ENCODE measurements at regions not wholly inside any gene's neighbourhood (a gene's known extent, or its start where the extent isn't known, plus 50 kb on each side); places are given as distances from the start of the nearest gene placed in this dataset.

DNA sequence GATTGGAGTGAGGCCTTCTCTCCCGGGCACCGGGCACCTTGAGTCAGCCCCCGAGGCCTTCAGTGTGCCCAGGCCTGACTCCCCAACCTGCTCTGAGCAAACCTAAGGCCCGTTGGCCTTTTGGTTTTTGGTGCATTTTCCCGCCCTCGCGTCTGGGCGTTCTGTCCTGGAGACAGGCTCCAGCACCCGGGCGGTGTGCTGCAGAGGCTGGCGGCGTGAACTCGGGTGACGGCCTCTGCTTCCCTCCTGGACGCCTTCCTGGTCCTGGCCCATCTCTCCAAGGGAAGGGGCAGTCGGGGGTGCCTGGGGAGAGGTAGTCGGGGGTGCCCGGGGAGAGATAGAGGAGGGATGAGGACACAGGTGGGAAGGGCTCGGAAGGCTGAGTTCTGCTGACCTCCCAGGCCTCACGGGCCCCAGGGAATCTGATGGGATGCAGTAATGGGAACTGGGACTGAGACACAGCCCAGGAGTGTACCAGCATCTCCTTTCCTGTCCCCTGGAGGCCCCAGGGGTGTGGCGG lies 1326.4 kb downstream of the BRD1 start:
- TF ChIP-seq, protein P1, sequence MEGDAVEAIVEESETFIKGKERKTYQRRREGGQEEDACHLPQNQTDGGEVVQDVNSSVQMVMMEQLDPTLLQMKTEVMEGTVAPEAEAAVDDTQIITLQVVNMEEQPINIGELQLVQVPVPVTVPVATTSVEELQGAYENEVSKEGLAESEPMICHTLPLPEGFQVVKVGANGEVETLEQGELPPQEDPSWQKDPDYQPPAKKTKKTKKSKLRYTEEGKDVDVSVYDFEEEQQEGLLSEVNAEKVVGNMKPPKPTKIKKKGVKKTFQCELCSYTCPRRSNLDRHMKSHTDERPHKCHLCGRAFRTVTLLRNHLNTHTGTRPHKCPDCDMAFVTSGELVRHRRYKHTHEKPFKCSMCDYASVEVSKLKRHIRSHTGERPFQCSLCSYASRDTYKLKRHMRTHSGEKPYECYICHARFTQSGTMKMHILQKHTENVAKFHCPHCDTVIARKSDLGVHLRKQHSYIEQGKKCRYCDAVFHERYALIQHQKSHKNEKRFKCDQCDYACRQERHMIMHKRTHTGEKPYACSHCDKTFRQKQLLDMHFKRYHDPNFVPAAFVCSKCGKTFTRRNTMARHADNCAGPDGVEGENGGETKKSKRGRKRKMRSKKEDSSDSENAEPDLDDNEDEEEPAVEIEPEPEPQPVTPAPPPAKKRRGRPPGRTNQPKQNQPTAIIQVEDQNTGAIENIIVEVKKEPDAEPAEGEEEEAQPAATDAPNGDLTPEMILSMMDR (conservative IDR thresholded peaks at IDR 0.05; ENCODE audit: low read depth in 2 of 2): no peak
- TF ChIP-seq POLR2AphosphoS5 (IDR thresholded peaks at IDR 0.05; ENCODE audit: low read depth) (no peak), EZH2phosphoT487 (IDR thresholded peaks at IDR 0.05; ENCODE audit: unreplicated experiment) (no peak), EZH2 (IDR thresholded peaks at IDR 0.05; ENCODE audit: low read depth, unreplicated experiment) (no peak), CREB1 (CRISPR knock-in tag; IDR thresholded peaks at IDR 0.05; ENCODE audit: low read depth) (no peak), JUNB (IDR thresholded peaks at IDR 0.05; ENCODE audit: unreplicated experiment) (no peak), NANOG (IDR thresholded peaks at IDR 0.05; ENCODE audit: borderline replicate concordance) (no peak)
- TF ChIP-seq, protein P2, sequence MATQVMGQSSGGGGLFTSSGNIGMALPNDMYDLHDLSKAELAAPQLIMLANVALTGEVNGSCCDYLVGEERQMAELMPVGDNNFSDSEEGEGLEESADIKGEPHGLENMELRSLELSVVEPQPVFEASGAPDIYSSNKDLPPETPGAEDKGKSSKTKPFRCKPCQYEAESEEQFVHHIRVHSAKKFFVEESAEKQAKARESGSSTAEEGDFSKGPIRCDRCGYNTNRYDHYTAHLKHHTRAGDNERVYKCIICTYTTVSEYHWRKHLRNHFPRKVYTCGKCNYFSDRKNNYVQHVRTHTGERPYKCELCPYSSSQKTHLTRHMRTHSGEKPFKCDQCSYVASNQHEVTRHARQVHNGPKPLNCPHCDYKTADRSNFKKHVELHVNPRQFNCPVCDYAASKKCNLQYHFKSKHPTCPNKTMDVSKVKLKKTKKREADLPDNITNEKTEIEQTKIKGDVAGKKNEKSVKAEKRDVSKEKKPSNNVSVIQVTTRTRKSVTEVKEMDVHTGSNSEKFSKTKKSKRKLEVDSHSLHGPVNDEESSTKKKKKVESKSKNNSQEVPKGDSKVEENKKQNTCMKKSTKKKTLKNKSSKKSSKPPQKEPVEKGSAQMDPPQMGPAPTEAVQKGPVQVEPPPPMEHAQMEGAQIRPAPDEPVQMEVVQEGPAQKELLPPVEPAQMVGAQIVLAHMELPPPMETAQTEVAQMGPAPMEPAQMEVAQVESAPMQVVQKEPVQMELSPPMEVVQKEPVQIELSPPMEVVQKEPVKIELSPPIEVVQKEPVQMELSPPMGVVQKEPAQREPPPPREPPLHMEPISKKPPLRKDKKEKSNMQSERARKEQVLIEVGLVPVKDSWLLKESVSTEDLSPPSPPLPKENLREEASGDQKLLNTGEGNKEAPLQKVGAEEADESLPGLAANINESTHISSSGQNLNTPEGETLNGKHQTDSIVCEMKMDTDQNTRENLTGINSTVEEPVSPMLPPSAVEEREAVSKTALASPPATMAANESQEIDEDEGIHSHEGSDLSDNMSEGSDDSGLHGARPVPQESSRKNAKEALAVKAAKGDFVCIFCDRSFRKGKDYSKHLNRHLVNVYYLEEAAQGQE (IDR thresholded peaks at IDR 0.05; ENCODE audit: unreplicated experiment): no peak
- TF ChIP-seq, protein P3, sequence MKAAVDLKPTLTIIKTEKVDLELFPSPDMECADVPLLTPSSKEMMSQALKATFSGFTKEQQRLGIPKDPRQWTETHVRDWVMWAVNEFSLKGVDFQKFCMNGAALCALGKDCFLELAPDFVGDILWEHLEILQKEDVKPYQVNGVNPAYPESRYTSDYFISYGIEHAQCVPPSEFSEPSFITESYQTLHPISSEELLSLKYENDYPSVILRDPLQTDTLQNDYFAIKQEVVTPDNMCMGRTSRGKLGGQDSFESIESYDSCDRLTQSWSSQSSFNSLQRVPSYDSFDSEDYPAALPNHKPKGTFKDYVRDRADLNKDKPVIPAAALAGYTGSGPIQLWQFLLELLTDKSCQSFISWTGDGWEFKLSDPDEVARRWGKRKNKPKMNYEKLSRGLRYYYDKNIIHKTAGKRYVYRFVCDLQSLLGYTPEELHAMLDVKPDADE (IDR thresholded peaks at IDR 0.05): no peak

Data from GM23338 (cell line).